ENCODE measurements at regions not wholly inside any gene's neighbourhood (a gene's known extent, or its start where the extent isn't known, plus 50 kb on each side); places are given as distances from the start of the nearest gene placed in this dataset.
A peak's percentile ranks its signal among the peaks of the same experiment; 100 is the strongest.

DNA sequence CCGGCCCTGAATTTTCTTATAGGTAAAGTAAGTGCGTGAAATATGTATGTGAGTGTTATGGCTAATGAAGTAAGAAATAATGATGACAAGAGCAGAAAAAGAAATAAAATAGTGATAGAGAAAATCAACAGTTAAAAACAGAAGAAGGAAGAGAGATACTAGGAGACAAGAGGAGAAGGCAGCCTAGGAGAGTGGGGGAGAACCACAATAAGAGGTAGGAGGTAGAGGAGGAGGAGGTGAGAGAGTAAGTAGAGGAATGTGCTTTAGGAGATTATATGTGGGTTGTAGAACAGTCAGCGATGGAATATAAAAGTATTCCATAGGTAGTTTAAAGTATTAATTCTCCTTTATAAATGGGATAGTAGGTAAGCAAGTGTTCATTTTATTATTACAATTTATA is 861.5 kb upstream of the B3GALT2 start:
- TF ChIP-seq, protein P1, sequence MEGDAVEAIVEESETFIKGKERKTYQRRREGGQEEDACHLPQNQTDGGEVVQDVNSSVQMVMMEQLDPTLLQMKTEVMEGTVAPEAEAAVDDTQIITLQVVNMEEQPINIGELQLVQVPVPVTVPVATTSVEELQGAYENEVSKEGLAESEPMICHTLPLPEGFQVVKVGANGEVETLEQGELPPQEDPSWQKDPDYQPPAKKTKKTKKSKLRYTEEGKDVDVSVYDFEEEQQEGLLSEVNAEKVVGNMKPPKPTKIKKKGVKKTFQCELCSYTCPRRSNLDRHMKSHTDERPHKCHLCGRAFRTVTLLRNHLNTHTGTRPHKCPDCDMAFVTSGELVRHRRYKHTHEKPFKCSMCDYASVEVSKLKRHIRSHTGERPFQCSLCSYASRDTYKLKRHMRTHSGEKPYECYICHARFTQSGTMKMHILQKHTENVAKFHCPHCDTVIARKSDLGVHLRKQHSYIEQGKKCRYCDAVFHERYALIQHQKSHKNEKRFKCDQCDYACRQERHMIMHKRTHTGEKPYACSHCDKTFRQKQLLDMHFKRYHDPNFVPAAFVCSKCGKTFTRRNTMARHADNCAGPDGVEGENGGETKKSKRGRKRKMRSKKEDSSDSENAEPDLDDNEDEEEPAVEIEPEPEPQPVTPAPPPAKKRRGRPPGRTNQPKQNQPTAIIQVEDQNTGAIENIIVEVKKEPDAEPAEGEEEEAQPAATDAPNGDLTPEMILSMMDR (conservative IDR thresholded peaks at IDR 0.05; ENCODE audit: control insufficient read depth, insufficient read depth, low read depth, low read length) = no peak
- H3K4me3 ChIP-seq (ENCODE audit: control insufficient read depth, low read depth, low read length) = no peak overlapping the region
- no peak for DNase-seq (ENCODE audit: low read depth)

DNA sequence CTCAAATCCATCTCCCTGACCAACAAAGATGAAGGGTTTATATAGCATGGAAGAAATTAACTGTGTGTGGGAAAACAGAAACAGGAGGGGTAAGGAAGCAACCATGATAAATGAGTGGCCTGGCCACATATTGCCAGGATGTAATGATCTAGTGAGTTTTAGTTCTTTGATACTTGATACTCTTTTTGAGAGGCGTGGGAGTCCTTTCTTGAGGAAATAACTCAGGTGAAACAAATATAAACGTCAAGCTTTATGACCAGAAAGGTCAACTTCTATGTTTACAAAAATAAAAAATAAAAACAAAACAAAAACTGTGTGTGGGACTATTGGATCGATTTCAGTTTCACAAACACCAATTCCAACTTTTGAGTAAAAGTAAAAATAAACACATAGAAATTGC is 860.8 kb upstream of the B3GALT2 start:
- TF ChIP-seq, protein P1 (conservative IDR thresholded peaks at IDR 0.05; ENCODE audit: control insufficient read depth, insufficient read depth, low read depth, low read length) = no peak
- no peak for DNase-seq (ENCODE audit: low read depth)
- no peak overlapping the region for H3K4me3 ChIP-seq (ENCODE audit: control insufficient read depth, low read depth, low read length)

DNA sequence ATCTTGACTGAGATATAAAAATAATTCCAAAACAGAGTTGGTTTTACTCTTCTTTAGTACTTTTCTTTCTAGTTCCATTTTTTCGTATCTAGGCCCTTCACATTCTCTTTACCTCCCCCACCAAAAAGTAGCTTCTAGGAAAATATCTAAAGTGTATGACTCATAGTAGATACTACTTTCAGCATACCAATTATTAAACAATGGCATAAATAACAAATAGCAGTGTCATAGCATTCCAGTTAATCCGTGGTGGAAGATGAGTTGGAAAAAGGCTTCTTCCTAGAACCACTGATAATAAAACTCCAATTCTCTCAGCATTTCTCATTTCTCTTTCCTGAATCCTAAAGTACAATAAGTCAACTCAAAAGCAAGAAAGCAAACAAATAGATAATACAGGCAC is 859.0 kb upstream of the B3GALT2 start:
- TF ChIP-seq, protein P1 (conservative IDR thresholded peaks at IDR 0.05; ENCODE audit: control insufficient read depth, insufficient read depth, low read depth, low read length) = no peak

DNA sequence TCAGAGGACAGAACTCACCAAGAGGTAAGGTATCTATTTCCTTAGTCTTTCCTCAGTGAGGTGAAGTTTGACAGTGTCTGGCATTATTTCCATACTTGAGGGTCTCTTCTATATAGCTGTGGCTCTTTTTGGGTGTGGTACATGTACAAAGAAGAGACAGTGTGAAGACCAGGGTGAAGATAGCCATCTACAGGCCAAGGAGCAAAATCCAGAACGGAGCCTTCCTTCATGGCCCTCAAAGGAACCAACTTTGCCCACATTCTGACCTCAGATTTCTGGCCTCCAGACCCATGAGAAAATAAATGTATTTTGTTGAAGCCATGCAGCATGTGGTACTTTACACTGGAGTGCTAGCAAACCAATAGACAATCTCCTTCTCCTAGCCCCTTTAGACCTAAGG is 858.5 kb upstream of the B3GALT2 start:
- H3K4me3 ChIP-seq (ENCODE audit: control insufficient read depth, low read depth, low read length) = no peak overlapping the region

More for the DNA sequence above, 859.0 kb upstream of the B3GALT2 start:
- H3K4me3 ChIP-seq (ENCODE audit: control insufficient read depth, low read depth, low read length) = no peak overlapping the region
- DNase-seq (ENCODE audit: low read depth) = no peak

DNA sequence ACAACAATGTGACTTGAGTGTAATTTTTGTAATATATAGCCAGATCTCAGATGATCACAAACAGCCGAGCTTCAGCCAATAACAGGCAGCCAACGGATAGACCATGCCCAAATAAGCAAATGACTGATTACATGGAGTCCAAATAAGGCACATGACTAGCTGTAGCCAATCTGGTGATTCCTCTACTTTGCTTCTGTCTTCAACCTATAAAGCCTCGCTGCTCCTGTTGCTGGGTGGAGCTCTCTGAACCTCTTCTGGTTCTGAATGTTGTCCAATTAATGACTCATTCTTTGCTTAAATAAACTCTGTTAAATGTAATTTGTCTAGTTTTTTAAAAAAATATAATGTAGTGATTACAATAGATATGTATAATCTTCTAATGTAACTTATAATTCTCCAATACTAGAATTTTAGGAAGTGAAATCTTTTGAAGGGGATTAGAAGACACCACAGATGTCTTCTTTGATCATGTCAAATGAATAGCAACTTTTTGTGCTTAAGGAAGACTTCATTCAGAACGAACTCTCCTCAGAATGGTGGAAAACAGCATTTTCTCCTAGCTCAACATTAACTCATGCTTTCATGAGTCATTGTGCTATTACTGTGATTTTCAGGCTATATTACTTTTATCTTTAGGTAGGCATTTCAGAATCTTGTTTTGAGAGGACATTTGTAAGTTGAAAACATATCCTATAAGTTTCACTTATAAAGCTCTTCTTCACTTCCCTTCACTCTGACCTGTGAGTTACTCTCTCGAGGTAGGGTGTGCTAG is 857.8 kb upstream of the B3GALT2 start:
- TF ChIP-seq, protein P1 (conservative IDR thresholded peaks at IDR 0.05; ENCODE audit: control insufficient read depth, insufficient read depth, low read depth, low read length) = no peak
- DNase-seq (ENCODE audit: low read depth) = peak; percentile 19
- H3K4me3 ChIP-seq (ENCODE audit: control insufficient read depth, low read depth, low read length) = no peak overlapping the region

More for the DNA sequence above, 858.5 kb upstream of the B3GALT2 start:
- TF ChIP-seq, protein P1 (conservative IDR thresholded peaks at IDR 0.05; ENCODE audit: control insufficient read depth, insufficient read depth, low read depth, low read length) = no peak
- no peak for DNase-seq (ENCODE audit: low read depth)

DNA sequence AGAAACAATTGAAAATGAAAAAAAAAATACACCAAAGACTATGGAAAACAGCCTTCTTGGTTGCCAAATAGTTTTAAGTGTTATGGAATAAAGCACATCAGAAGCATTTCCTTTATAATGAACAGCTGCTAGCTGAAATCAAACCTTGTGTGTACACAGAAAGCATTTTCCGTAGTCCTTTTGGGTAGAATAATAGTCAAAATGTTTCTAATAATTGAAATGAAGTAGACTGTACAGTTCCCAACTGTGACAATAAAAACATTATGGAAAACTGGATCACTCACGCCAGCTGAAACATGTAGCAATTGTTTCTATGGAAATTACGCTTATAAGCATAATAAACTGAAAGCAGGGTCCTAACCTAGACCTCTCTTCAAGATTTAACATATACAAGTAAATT is 856.3 kb upstream of the B3GALT2 start:
- TF ChIP-seq, protein P1 (conservative IDR thresholded peaks at IDR 0.05; ENCODE audit: control insufficient read depth, insufficient read depth, low read depth, low read length) = no peak
- no peak for DNase-seq (ENCODE audit: low read depth)
- H3K4me3 ChIP-seq (ENCODE audit: control insufficient read depth, low read depth, low read length) = no peak overlapping the region
